SK-N-MC (cell line): ENCODE measurements at regions not wholly inside any gene's neighbourhood (a gene's known extent, or its start where the extent isn't known, plus 50 kb on each side); places are given as distances from the start of the nearest gene placed in this dataset.

Source experiments
- DNase-seq: peaks from one replicate; pipeline ENCODE4 v3.0.0-alpha.2; 2011; ENCODE audit warnings: low read depth, low spot score
- H3K27ac ChIP-seq: fragments of 200-600 bp; sonication (generic); 2 replicates; pipeline ENCODE4 v1.5.1; 2016; ENCODE audit warnings: mixed run types
- H3K36me3 ChIP-seq: fragments of 200-600 bp; sonication (generic); 2 replicates; pipeline ENCODE4 v1.6.1; 2017; ENCODE audit warnings: antibody characterized with exemption, low read length, mixed read lengths; ENCODE audit not compliant: insufficient read depth
- H3K4me3 ChIP-seq: fragments of 200-600 bp; sonication (generic); 2 replicates; pipeline ENCODE4 v1.5.1; 2016
- H3K9ac ChIP-seq: fragments of 200-600 bp; sonication (generic); 2 replicates; pipeline ENCODE4 v1.8.0; 2017; ENCODE audit warnings: mixed run types, mixed read lengths; ENCODE audit not compliant: insufficient read length
- H3K9me3 ChIP-seq: fragments of 200-600 bp; sonication (generic); 2 replicates; pipeline ENCODE4 v1.6.1; 2017; ENCODE audit warnings: low read depth, mild to moderate bottlenecking, antibody characterized with exemption, low read length, moderate library complexity, mixed read lengths
- EZH2 ChIP-seq: fragments of 200-600 bp; sonication (generic); IDR thresholded peaks from one replicate; pipeline ENCODE4 v1.6.1; 2017; ENCODE audit warnings: antibody characterized with exemption
- FOXP2 ChIP-seq: optimal IDR thresholded peaks from 2 replicates; pipeline ENCODE3; 2011; ENCODE audit warnings: mild to moderate bottlenecking, moderate library complexity; ENCODE audit not compliant: insufficient read depth; ENCODE audit errors: extremely low read length, control extremely low read depth
- POLR2AphosphoS5 ChIP-seq: IDR thresholded peaks from 2 replicates; pipeline ENCODE4 v1.6.1; 2012; ENCODE audit warnings: mild to moderate bottlenecking, low read depth, low read length, borderline replicate concordance

GRCh38 chr1:234732671-234733390 lies 122.9 kb upstream of the IRF2BP2 start:
- H3K27ac ChIP-seq = no peak overlapping the region

GRCh38 chr1:234732260-234732659 lies 122.3 kb upstream of the IRF2BP2 start:
- H3K27ac ChIP-seq = no peak overlapping the region
- no peak overlapping the region for H3K9ac ChIP-seq
- no peak overlapping the region for H3K4me3 ChIP-seq
- TF ChIP-seq EZH2 = no peak
- TF ChIP-seq POLR2AphosphoS5 = no peak
- TF ChIP-seq FOXP2 = no peak
- H3K36me3 ChIP-seq = no peaks in the 10 kb centered on the region
- no peak for DNase-seq
- H3K9me3 ChIP-seq = no peaks in the 10 kb centered on the region

More at GRCh38 chr1:234732671-234733390, 122.9 kb upstream of the IRF2BP2 start:
- no peaks in the 10 kb centered on the region for H3K9me3 ChIP-seq
- TF ChIP-seq POLR2AphosphoS5 (no peak), EZH2 (no peak), FOXP2 (no peak)
- H3K4me3 ChIP-seq = no peak overlapping the region
- no peaks in the 10 kb centered on the region for H3K36me3 ChIP-seq
- no peak overlapping the region for H3K9ac ChIP-seq
- no peak for DNase-seq

GRCh38 chr1:234731569-234732085 lies 121.6 kb upstream of the IRF2BP2 start:
- no peak overlapping the region for H3K9ac ChIP-seq
- H3K9me3 ChIP-seq = no peaks in the 10 kb centered on the region
- H3K36me3 ChIP-seq = no peaks in the 10 kb centered on the region
- H3K4me3 ChIP-seq = no peak overlapping the region
- TF ChIP-seq POLR2AphosphoS5 (no peak), FOXP2 (no peak), EZH2 (no peak)
- DNase-seq = no peak
- no peak overlapping the region for H3K27ac ChIP-seq

- H3K36me3 ChIP-seq = no peaks in the 10 kb centered on the region
- no peak for DNase-seq
- no peaks in the 10 kb centered on the region for H3K9me3 ChIP-seq
- no peak for TF ChIP-seq FOXP2
- no peak for TF ChIP-seq EZH2
- no peak for TF ChIP-seq POLR2AphosphoS5
- H3K4me3 ChIP-seq = no peak overlapping the region
- H3K27ac ChIP-seq = no peak overlapping the region
- no peak overlapping the region for H3K9ac ChIP-seq
Measured at GRCh38 chr1:234730770-234731568, 121.0 kb upstream of the IRF2BP2 start.

GRCh38 chr1:234730475-234730769 lies 120.4 kb upstream of the IRF2BP2 start:
- no peak for DNase-seq
- Histone ChIP-seq H3K9me3 (no peaks in the 10 kb centered on the region), H3K36me3 (no peaks in the 10 kb centered on the region), H3K4me3 (no peak overlapping the region), H3K9ac (no peak overlapping the region), H3K27ac (no peak overlapping the region)
- TF ChIP-seq POLR2AphosphoS5 (no peak), FOXP2 (no peak), EZH2 (no peak)

- H3K9me3 ChIP-seq = no peaks in the 10 kb centered on the region
- no peak overlapping the region for H3K4me3 ChIP-seq
- no peak for DNase-seq
- H3K36me3 ChIP-seq = no peaks in the 10 kb centered on the region
- no peak overlapping the region for H3K27ac ChIP-seq
- TF ChIP-seq EZH2 = no peak
- H3K9ac ChIP-seq = no peak overlapping the region
Measured at GRCh38 chr1:234729561-234730474, 119.8 kb upstream of the IRF2BP2 start.

GRCh38 chr1:234728740-234729139 lies 118.8 kb upstream of the IRF2BP2 start:
- no peak overlapping the region for H3K4me3 ChIP-seq
- no peak overlapping the region for H3K27ac ChIP-seq
- H3K36me3 ChIP-seq = no peaks in the 10 kb centered on the region
- TF ChIP-seq EZH2 = no peak
- TF ChIP-seq POLR2AphosphoS5 = no peak
- TF ChIP-seq FOXP2 = no peak
- DNase-seq = no peak
- H3K9me3 ChIP-seq = no peaks in the 10 kb centered on the region
- H3K9ac ChIP-seq = no peak overlapping the region
